ENCODE measurements at regions not wholly inside any gene's neighbourhood (a gene's known extent, or its start where the extent isn't known, plus 50 kb on each side); places are given as distances from the start of the nearest gene placed in this dataset.

- H3K4me1 ChIP-seq (ENCODE audit: control insufficient read depth in 4 of 4, insufficient read depth in 4 of 4, low read length in 3 of 4) = peaks cover 17 to 58% (median 36%) of the 10 kb centered on the region in 4 donors
- H3K27me3 ChIP-seq (ENCODE audit: control insufficient read depth in 4 of 4, insufficient read depth in 4 of 4, low read length in 3 of 4) = no peaks in the 10 kb centered on the region
- peaks cover 0 to 2% (median 0%) of the 10 kb centered on the region in 4 donors for H3K36me3 ChIP-seq (ENCODE audit: control insufficient read depth in 4 of 4, insufficient read depth in 3 of 4, low read depth in 1 of 4, low read length in 3 of 4)
- peak overlapping the region in 1 of 3 donors; percentile 63 for H3K4me3 ChIP-seq (ENCODE audit: low read depth in 1 of 3, low read length in 3 of 3)
- no peak for DNase-seq (ENCODE audit: low spot score)
- no peaks in the 10 kb centered on the region for H3K9me3 ChIP-seq (ENCODE audit: control insufficient read depth in 4 of 4, low read length in 3 of 4)
- H3K27ac ChIP-seq (ENCODE audit: low read depth in 1 of 2, low read length in 2 of 2) = peak overlapping the region; percentile 99 to 100
- TF ChIP-seq NR2F2 (IDR thresholded peaks at IDR 0.05) (no peak), FOXA1 (IDR thresholded peaks at IDR 0.05) (no peak), YY1 (IDR thresholded peaks at IDR 0.05) (no peak), EGR1 (IDR thresholded peaks at IDR 0.05; ENCODE audit: low read depth in 2 of 2) (no peak), HNF4A (conservative IDR thresholded peaks at IDR 0.05) (no peak), ZBTB33 (IDR thresholded peaks at IDR 0.05) (no peak), CTCF (IDR thresholded peaks at IDR 0.05; ENCODE audit: low read depth, low read length, missing input control) (no peak)
- peak overlapping the region; percentile 71 to 83 for H3K9ac ChIP-seq (ENCODE audit: low read depth in 1 of 2, low read length in 2 of 2)
- 11% methylated on average over 46 of the region's 46 CpGs for WGBS
Observed at GRCh38 chr9:129487658-129488483, 133.0 kb downstream of the C9orf50 start.

- Histone ChIP-seq H3K4me3 (ENCODE audit: low read depth in 1 of 3, low read length in 3 of 3) (no peak overlapping the region), H3K9ac (ENCODE audit: low read depth in 1 of 2, low read length in 2 of 2) (peak overlapping the region; percentile 71 to 91), H3K9me3 (ENCODE audit: control insufficient read depth in 4 of 4, low read length in 3 of 4) (no peaks in the 10 kb centered on the region), H3K4me1 (ENCODE audit: control insufficient read depth in 4 of 4, insufficient read depth in 4 of 4, low read length in 3 of 4) (peaks cover 17 to 57% (median 34%) of the 10 kb centered on the region in 4 donors), H3K27ac (ENCODE audit: low read depth in 1 of 2, low read length in 2 of 2) (peak overlapping the region; percentile 99 to 100), H3K36me3 (ENCODE audit: control insufficient read depth in 4 of 4, insufficient read depth in 3 of 4, low read depth in 1 of 4, low read length in 3 of 4) (no peaks in the 10 kb centered on the region), H3K27me3 (ENCODE audit: control insufficient read depth in 4 of 4, insufficient read depth in 4 of 4, low read length in 3 of 4) (no peaks in the 10 kb centered on the region)
- WGBS = 42% methylated on average over 13 of the region's 13 CpGs
- no peak for DNase-seq (ENCODE audit: low spot score)
- TF ChIP-seq CTCF (IDR thresholded peaks at IDR 0.05; ENCODE audit: low read depth, low read length, missing input control) (no peak), RXRA (IDR thresholded peaks at IDR 0.05) (peak; percentile 95 to 96), GABPA (IDR thresholded peaks at IDR 0.05 in 1 of 2, conservative IDR thresholded peaks at IDR 0.05 in 1 of 2) (peak in 1 of 2 donors; percentile 26), REST (IDR thresholded peaks at IDR 0.05) (peak; percentile 92), JUND (IDR thresholded peaks at IDR 0.05) (peak in 1 of 2 donors; percentile 85), SP1 (IDR thresholded peaks at IDR 0.05) (peak; percentile 89), ATF3 (IDR thresholded peaks at IDR 0.05) (peak; percentile 19), YY1 (IDR thresholded peaks at IDR 0.05) (peak; percentile 97), HNF4G (IDR thresholded peaks at IDR 0.05) (no peak), FOXA2 (IDR thresholded peaks at IDR 0.05) (no peak), ZBTB33 (IDR thresholded peaks at IDR 0.05) (peak; percentile 69), NR2F2 (IDR thresholded peaks at IDR 0.05) (peak; percentile 42), TAF1 (conservative IDR thresholded peaks at IDR 0.05) (peak; percentile 2), EGR1 (IDR thresholded peaks at IDR 0.05; ENCODE audit: low read depth in 2 of 2) (peak; percentile 94 to 99), FOXA1 (IDR thresholded peaks at IDR 0.05) (no peak), HNF4A (conservative IDR thresholded peaks at IDR 0.05) (peak; percentile 67 to 75)
Observed at GRCh38 chr9:129486756-129487657, 133.9 kb downstream of the C9orf50 start.
